ENCODE measurements at regions not wholly inside any gene's neighbourhood (a gene's known extent, or its start where the extent isn't known, plus 50 kb on each side); places are given as distances from the start of the nearest gene placed in this dataset.

DNA sequence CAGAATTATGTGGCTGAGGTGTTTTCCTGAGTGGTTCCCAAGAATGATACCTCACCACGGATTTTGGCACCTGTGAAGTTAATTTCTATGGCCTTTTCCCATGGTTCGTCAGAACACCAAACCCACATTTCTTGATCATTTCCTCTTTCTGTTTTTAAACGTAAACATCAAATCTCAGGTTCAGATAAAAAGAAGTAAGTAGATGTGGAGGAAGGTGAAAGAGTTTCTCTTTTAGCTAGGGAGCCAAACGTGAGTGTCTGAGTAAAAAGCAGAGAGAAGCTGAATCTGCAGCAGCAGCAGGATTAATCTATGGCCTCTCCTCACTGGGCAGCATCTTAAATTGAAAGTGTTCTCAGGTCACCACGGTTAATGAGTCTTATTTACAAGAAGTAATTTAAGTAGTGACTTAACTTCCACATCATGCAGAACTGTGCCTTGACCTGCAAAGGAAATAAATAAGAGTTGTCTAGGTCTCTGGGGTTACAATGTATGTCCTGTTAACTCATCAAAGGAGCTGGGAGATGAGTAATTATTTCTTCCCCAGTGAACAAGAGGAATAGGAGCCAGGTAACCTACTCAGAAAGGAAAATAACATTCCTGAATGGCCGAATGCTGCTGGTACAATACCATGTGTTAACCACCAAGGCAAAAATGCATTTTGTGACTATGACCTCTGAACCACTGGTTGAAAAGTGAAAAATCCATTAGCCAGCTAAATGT lies 139.6 kb upstream of the NETO1 start:
- Histone ChIP-seq H3K4me1 (ENCODE audit: control insufficient read depth, extremely low read depth, insufficient read depth, low read length) (no peaks in the 10 kb centered on the region), H3K27ac (ENCODE audit: insufficient read depth, low read length) (no peak overlapping the region), H3K27me3 (ENCODE audit: control insufficient read depth, insufficient read depth, low read length) (no peaks in the 10 kb centered on the region), H3K4me3 (replicated peaks in 1 of 4; ENCODE audit: control extremely low read depth in 1 of 4, insufficient read depth in 1 of 4, low read depth in 3 of 4, low read length in 4 of 4) (no peak overlapping the region), H3K79me2 (ENCODE audit: control insufficient read depth, insufficient read depth, low read length) (no peaks in the 10 kb centered on the region), H3K9ac (ENCODE audit: insufficient read depth, low read length) (no peak overlapping the region), H2AFZ (ENCODE audit: low read length) (no peak overlapping the region), H3K9me3 (ENCODE audit: control insufficient read depth, insufficient read depth, low read depth, low read length) (no peaks in the 10 kb centered on the region), H4K20me1 (ENCODE audit: control insufficient read depth, extremely low read depth, insufficient read depth, low read length) (no peaks in the 10 kb centered on the region), H3K36me3 (ENCODE audit: control insufficient read depth, insufficient read depth, low read length) (no peaks in the 10 kb centered on the region), H3K4me2 (ENCODE audit: extremely low read depth, insufficient read depth, low read length) (no peak overlapping the region)
- TF ChIP-seq, protein P1, sequence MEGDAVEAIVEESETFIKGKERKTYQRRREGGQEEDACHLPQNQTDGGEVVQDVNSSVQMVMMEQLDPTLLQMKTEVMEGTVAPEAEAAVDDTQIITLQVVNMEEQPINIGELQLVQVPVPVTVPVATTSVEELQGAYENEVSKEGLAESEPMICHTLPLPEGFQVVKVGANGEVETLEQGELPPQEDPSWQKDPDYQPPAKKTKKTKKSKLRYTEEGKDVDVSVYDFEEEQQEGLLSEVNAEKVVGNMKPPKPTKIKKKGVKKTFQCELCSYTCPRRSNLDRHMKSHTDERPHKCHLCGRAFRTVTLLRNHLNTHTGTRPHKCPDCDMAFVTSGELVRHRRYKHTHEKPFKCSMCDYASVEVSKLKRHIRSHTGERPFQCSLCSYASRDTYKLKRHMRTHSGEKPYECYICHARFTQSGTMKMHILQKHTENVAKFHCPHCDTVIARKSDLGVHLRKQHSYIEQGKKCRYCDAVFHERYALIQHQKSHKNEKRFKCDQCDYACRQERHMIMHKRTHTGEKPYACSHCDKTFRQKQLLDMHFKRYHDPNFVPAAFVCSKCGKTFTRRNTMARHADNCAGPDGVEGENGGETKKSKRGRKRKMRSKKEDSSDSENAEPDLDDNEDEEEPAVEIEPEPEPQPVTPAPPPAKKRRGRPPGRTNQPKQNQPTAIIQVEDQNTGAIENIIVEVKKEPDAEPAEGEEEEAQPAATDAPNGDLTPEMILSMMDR (conservative IDR thresholded peaks at IDR 0.05 in 1 of 2, IDR thresholded peaks at IDR 0.05 in 1 of 2; ENCODE audit: low read depth in 1 of 2, low read length in 2 of 2) = no peak
- TF ChIP-seq EZH2 (IDR thresholded peaks at IDR 0.05; ENCODE audit: low read length, missing control alignments) = no peak
- DNase-seq (ENCODE audit: low read depth in 2 of 2) = peak in 1 of 2 donors; percentile 14

DNA sequence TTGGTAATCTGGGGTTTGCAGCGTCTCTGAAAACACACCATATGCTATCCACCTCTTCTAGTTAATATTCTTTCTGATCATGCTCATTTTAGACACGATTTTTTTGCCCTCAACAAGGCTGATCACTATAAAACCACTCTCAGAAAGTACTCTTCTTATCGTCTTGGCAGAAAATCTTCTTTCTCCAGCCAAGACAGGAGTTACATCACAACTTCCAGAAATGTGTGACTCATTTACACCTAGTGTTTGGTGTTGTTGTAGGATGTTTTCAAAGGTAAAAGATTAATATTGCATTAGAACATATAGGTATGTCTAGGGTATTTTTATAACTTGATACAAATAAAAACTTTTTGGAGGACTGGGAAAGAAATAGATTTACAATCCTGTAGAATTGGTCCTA lies 138.5 kb upstream of the NETO1 start:
- H3K4me3 ChIP-seq (replicated peaks in 1 of 4; ENCODE audit: control extremely low read depth in 1 of 4, insufficient read depth in 1 of 4, low read depth in 3 of 4, low read length in 4 of 4) = no peak overlapping the region
- H3K4me2 ChIP-seq (ENCODE audit: extremely low read depth, insufficient read depth, low read length) = no peak overlapping the region
- H2AFZ ChIP-seq (ENCODE audit: low read length) = no peak overlapping the region
- TF ChIP-seq, protein P1 (conservative IDR thresholded peaks at IDR 0.05 in 1 of 2, IDR thresholded peaks at IDR 0.05 in 1 of 2; ENCODE audit: low read depth in 1 of 2, low read length in 2 of 2) = no peak
- no peak for TF ChIP-seq EZH2 (IDR thresholded peaks at IDR 0.05; ENCODE audit: low read length, missing control alignments)
- no peaks in the 10 kb centered on the region for H3K4me1 ChIP-seq (ENCODE audit: control insufficient read depth, extremely low read depth, insufficient read depth, low read length)
- H3K9me3 ChIP-seq (ENCODE audit: control insufficient read depth, insufficient read depth, low read depth, low read length) = no peaks in the 10 kb centered on the region
- H3K9ac ChIP-seq (ENCODE audit: insufficient read depth, low read length) = no peak overlapping the region
- peak in 1 of 2 donors; percentile 24 for DNase-seq (ENCODE audit: low read depth in 2 of 2)
- H3K36me3 ChIP-seq (ENCODE audit: control insufficient read depth, insufficient read depth, low read length) = no peaks in the 10 kb centered on the region
- H3K27me3 ChIP-seq (ENCODE audit: control insufficient read depth, insufficient read depth, low read length) = no peaks in the 10 kb centered on the region
- no peaks in the 10 kb centered on the region for H3K79me2 ChIP-seq (ENCODE audit: control insufficient read depth, insufficient read depth, low read length)
- no peaks in the 10 kb centered on the region for H4K20me1 ChIP-seq (ENCODE audit: control insufficient read depth, extremely low read depth, insufficient read depth, low read length)
- no peak overlapping the region for H3K27ac ChIP-seq (ENCODE audit: insufficient read depth, low read length)

DNA sequence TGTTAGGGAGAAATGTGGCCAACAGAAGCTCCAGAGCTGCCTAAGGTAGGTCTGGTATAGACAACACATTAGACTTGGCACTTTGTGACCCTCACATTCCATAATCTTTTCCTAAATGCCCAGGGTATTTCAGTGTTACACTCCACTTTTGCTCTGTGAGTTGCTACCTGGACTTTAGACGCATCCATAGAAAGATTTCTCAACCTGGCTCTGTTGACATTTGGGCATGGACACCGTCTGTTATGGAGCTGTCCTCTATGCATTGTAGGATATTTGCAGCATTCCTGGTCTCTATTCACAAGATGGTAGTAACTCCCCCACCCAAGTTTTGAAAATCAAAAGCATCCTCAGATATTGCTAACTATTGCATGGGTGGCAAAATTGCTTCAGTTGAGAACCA lies 136.5 kb upstream of the NETO1 start:
- Histone ChIP-seq H3K9ac (ENCODE audit: insufficient read depth, low read length) (no peak overlapping the region), H3K36me3 (ENCODE audit: control insufficient read depth, insufficient read depth, low read length) (no peaks in the 10 kb centered on the region), H3K27ac (ENCODE audit: insufficient read depth, low read length) (no peak overlapping the region), H2AFZ (ENCODE audit: low read length) (no peak overlapping the region), H3K27me3 (ENCODE audit: control insufficient read depth, insufficient read depth, low read length) (no peaks in the 10 kb centered on the region), H3K4me1 (ENCODE audit: control insufficient read depth, extremely low read depth, insufficient read depth, low read length) (no peaks in the 10 kb centered on the region), H3K4me3 (replicated peaks in 1 of 4; ENCODE audit: control extremely low read depth in 1 of 4, insufficient read depth in 1 of 4, low read depth in 3 of 4, low read length in 4 of 4) (no peak overlapping the region), H4K20me1 (ENCODE audit: control insufficient read depth, extremely low read depth, insufficient read depth, low read length) (no peaks in the 10 kb centered on the region), H3K79me2 (ENCODE audit: control insufficient read depth, insufficient read depth, low read length) (no peaks in the 10 kb centered on the region), H3K4me2 (ENCODE audit: extremely low read depth, insufficient read depth, low read length) (no peak overlapping the region), H3K9me3 (ENCODE audit: control insufficient read depth, insufficient read depth, low read depth, low read length) (no peaks in the 10 kb centered on the region)
- no peak for TF ChIP-seq EZH2 (IDR thresholded peaks at IDR 0.05; ENCODE audit: low read length, missing control alignments)
- TF ChIP-seq, protein P1 (conservative IDR thresholded peaks at IDR 0.05 in 1 of 2, IDR thresholded peaks at IDR 0.05 in 1 of 2; ENCODE audit: low read depth in 1 of 2, low read length in 2 of 2) = no peak
- no peak for DNase-seq (ENCODE audit: low read depth in 2 of 2)

Data from fibroblast of lung (primary cell).